ENCODE measurements at regions not wholly inside any gene's neighbourhood (a gene's known extent, or its start where the extent isn't known, plus 50 kb on each side); places are given as distances from the start of the nearest gene placed in this dataset.

- no peak for DNase-seq (ENCODE audit: low read depth in 2 of 2)
Observed at GRCh38 chr19:34305221-34306083, 51.1 kb downstream of the GARRE1 start.

GRCh38 chr19:34306213-34306661 is 51.9 kb downstream of the GARRE1 start:
- no peak for DNase-seq (ENCODE audit: low read depth in 2 of 2)

GRCh38 chr19:34306824-34307223 is 52.5 kb downstream of the GARRE1 start:
- no peak for DNase-seq (ENCODE audit: low read depth in 2 of 2)

GRCh38 chr19:34308381-34309367 is 54.3 kb downstream of the GARRE1 start:
- DNase-seq (ENCODE audit: low read depth in 2 of 2), result peak in 1 of 2 donors; percentile 35

GRCh38 chr19:34309368-34310138 is 55.2 kb downstream of the GARRE1 start:
- DNase-seq (ENCODE audit: low read depth in 2 of 2), result no peak

GRCh38 chr19:34310494-34310981 is 54.5 kb upstream of the GPI start:
- DNase-seq (ENCODE audit: low read depth in 2 of 2), result no peak

- DNase-seq (ENCODE audit: low read depth in 2 of 2), result peak in 1 of 2 donors; percentile 75
Observed at GRCh38 chr19:34313188-34313587, 51.8 kb upstream of the GPI start.

GRCh38 chr19:34314437-34315313 is 50.3 kb upstream of the GPI start:
- no peak for DNase-seq (ENCODE audit: low read depth in 2 of 2)
